Transverse colon (tissue), 3 donors: ENCODE measurements at regions not wholly inside any gene's neighbourhood (a gene's known extent, or its start where the extent isn't known, plus 50 kb on each side); places are given as distances from the start of the nearest gene placed in this dataset.

Experiments used
- CTCF ChIP-seq, 5 experiments: fragments of 200-600 bp in 3 of 5; fragments of 450-650 bp in 2 of 5; sonication (generic) in 3 of 5; IDR thresholded peaks; 1 replicate in 2 of 5; 2 replicates in 3 of 5; pipeline ENCODE4 v1.5.1; 2016 to 2017; ENCODE audit warnings: antibody characterized with exemption in 5 of 5, inconsistent platforms in 3 of 5, mild to moderate bottlenecking in 2 of 5, moderate library complexity in 1 of 5
- EP300 ChIP-seq: sonication (generic); formaldehyde crosslinking; IDR thresholded peaks from one replicate; pipeline ENCODE4 v1.6.1; 2017; ENCODE audit warnings: antibody characterized with exemption, low read depth
- POLR2A ChIP-seq: fragments of 450-650 bp; IDR thresholded peaks from one replicate; pipeline ENCODE4 v1.6.1; 2016; ENCODE audit warnings: antibody characterized with exemption, mild to moderate bottlenecking, moderate library complexity

- TF ChIP-seq CTCF (IDR thresholded peaks at IDR 0.05) = no peak
- TF ChIP-seq EP300 = no peak
- TF ChIP-seq POLR2A = no peak
These were observed 78.5 kb downstream of the OAT start for GRCh38 chr10:124340033-124340760.
